K562 (cell line): ENCODE measurements at regions not wholly inside any gene's neighbourhood (a gene's known extent, or its start where the extent isn't known, plus 50 kb on each side); places are given as distances from the start of the nearest gene placed in this dataset.

ENCODE experiments used
- ATAC-seq: fragments of 200-7000 bp; cut with Tn5 transposase; 3 replicates; pipeline ENCODE4 v1.9.1; 2020; ENCODE audit warnings: moderate library complexity
- BruUV-seq: library from RNA; stranded (reverse); fragments of 400-500 nt; replicated peaks from 2 replicates; lab custom pipeline; 2021; lab: Mats Ljungman, UMichigan
- CTCF ChIA-PET: fragments of 300-600 bp; formaldehyde crosslinking; extraction: SDS; loops from one replicate; lab custom pipeline; 2021; ENCODE audit warnings: low intra/inter-chr PET ratio; lab: Yijun Ruan, JAX
- POLR2A ChIA-PET: fragments of 300-600, 350-650 bp; sonication (Branson Sonifier 250); formaldehyde crosslinking; extraction: SDS; loops from one replicate; lab custom pipeline; 2021; ENCODE audit warnings: antibody characterized with exemption, inconsistent platforms; lab: Yijun Ruan, JAX
- DNase-seq, 4 experiments: peaks; one replicate each; pipeline versions ENCODE4 v3.0.0 to v3.0.0-alpha.2; 2011 to 2018; ENCODE audit warnings: low spot score in 3 of 4, mixed read lengths in 3 of 4; ENCODE audit errors: extremely low read depth in 1 of 4
- FAIRE-seq: peaks from 2 replicates; lab custom pipeline; 2011; peaks lifted over from hg19 to GRCh38; lab: Jason Lieb, UNC
- H2AFZ ChIP-seq: 2 replicates; pipeline ENCODE4 v1.6.0; 2011; ENCODE audit warnings: low read depth, low read length, control low read depth, inconsistent platforms
- H3K27ac ChIP-seq: fragments of 200-600 bp; 3 replicates; pipeline ENCODE4 v1.8.0; 2011; ENCODE audit warnings: low read depth, mild to moderate bottlenecking, control low read depth, inconsistent platforms, low read length, moderate library complexity, mixed read lengths; ENCODE audit errors: extremely low read depth
- H3K27me3 ChIP-seq, 2 experiments: fragments of 300-600 bp in 1 of 2; 2 replicates in 1 of 2; 3 replicates in 1 of 2; pipeline versions ENCODE4 v1.6.0 to v1.8.0; 2011; ENCODE audit warnings: inconsistent platforms in 2 of 2, low read length in 2 of 2, mild to moderate bottlenecking in 1 of 2, mixed read lengths in 1 of 2, moderate library complexity in 1 of 2; ENCODE audit not compliant: control insufficient read depth in 2 of 2, insufficient read depth in 2 of 2
- H3K36me3 ChIP-seq: fragments of 300-600 bp; 3 replicates; pipeline ENCODE4 v1.8.0; 2011; ENCODE audit warnings: mild to moderate bottlenecking, low read length, inconsistent platforms; ENCODE audit not compliant: control insufficient read depth, insufficient read depth
- H3K4me1 ChIP-seq, 2 experiments: fragments of 200-600 bp in 1 of 2; replicated peaks in 1 of 2; 2 replicates in 1 of 2; 3 replicates in 1 of 2; pipeline versions ENCODE4 v1.5.1 to v1.8.0; 2011; ENCODE audit warnings: inconsistent platforms in 2 of 2, low read length in 2 of 2, mild to moderate bottlenecking in 1 of 2, mixed read lengths in 1 of 2, moderate library complexity in 1 of 2; ENCODE audit not compliant: control insufficient read depth in 2 of 2, insufficient read depth in 2 of 2
- H3K4me2 ChIP-seq: 2 replicates; pipeline ENCODE4 v1.6.1; 2011; ENCODE audit warnings: low read length, control low read depth, inconsistent platforms, mixed read lengths; ENCODE audit not compliant: insufficient read depth
- H3K4me3 ChIP-seq: fragments of 200-600 bp; sonication (generic), shearing (Covaris generic); 2 replicates; pipeline ENCODE4 v1.5.1; 2016; ENCODE audit warnings: control low read depth, inconsistent platforms
- H3K79me2 ChIP-seq: fragments of 200-600 bp; 3 replicates; pipeline ENCODE4 v1.8.0; 2011; ENCODE audit warnings: low read length, inconsistent platforms; ENCODE audit not compliant: control insufficient read depth, insufficient read depth
- H3K9ac ChIP-seq, 2 experiments: 2 replicates each; pipeline versions ENCODE4 v1.6.0 to v1.6.1; 2011; ENCODE audit warnings: low read depth in 2 of 2, low read length in 2 of 2, control low read depth in 1 of 2, inconsistent platforms in 1 of 2, mild to moderate bottlenecking in 1 of 2, mixed read lengths in 1 of 2; ENCODE audit not compliant: insufficient read depth in 1 of 2
- H3K9me1 ChIP-seq: one replicate; pipeline ENCODE4 v1.6.0; 2011; ENCODE audit warnings: inconsistent platforms, mild to moderate bottlenecking, low read length, moderate library complexity; ENCODE audit not compliant: control insufficient read depth, insufficient read depth
- H3K9me3 ChIP-seq: replicated peaks from 2 replicates; pipeline ENCODE4 v1.5.1; 2011; ENCODE audit warnings: low read depth, low read length, inconsistent platforms; ENCODE audit not compliant: control insufficient read depth, insufficient read depth
- H4K20me1 ChIP-seq: replicated peaks from 2 replicates; pipeline ENCODE4 v1.6.1; 2011; ENCODE audit warnings: low read length, inconsistent platforms, mixed read lengths; ENCODE audit not compliant: control insufficient read depth, insufficient read depth
- CREB1 ChIP-seq, 2 experiments: sonication (generic) in 1 of 2; formaldehyde crosslinking in 1 of 2; IDR thresholded peaks; 2 replicates each; pipeline versions ENCODE4 v1.6.1 to v1.8.0; 2012 to 2022; ENCODE audit warnings: inconsistent platforms in 1 of 2, mild to moderate bottlenecking in 1 of 2, missing genetic modification reagents in 1 of 2, moderate library complexity in 1 of 2
- CUX1 ChIP-seq: fragments of 200-800 bp; sonication (Bioruptor generic); IDR thresholded peaks from 2 replicates; pipeline ENCODE4 v1.6.1; 2016; ENCODE audit warnings: missing genetic modification characterization, missing compliant biosample characterization
- FOXA3 ChIP-seq, 2 experiments: fragments of 450-650 bp in 1 of 2; sonication (generic) in 1 of 2; formaldehyde crosslinking; IDR thresholded peaks in 1 of 2; conservative IDR thresholded peaks in 1 of 2; 2 replicates each; pipeline versions ENCODE4 v1.4.0 to v1.8.0; 2020 to 2022; ENCODE audit warnings: mild to moderate bottlenecking in 2 of 2, missing genetic modification reagents in 1 of 2
- HCFC1 ChIP-seq: IDR thresholded peaks from 2 replicates; pipeline ENCODE4 v1.6.1; 2012; ENCODE audit warnings: low read depth, low read length, improper control_type of control experiment
- IRF9 ChIP-seq: fragments of 450-650 bp; IDR thresholded peaks from 2 replicates; pipeline ENCODE4 v1.6.1; 2016; ENCODE audit warnings: missing biosample characterization, missing genetic modification characterization
- POLR3A ChIP-seq: IDR thresholded peaks from 2 replicates; pipeline ENCODE4 v1.6.1; 2011; ENCODE audit warnings: borderline replicate concordance, mild to moderate bottlenecking, moderate library complexity; ENCODE audit not compliant: insufficient read length, insufficient read depth; ENCODE audit errors: extremely low read depth
- SMAD3 ChIP-seq: fragments of 450-650 bp; formaldehyde crosslinking; conservative IDR thresholded peaks from 2 replicates; pipeline ENCODE4 v1.4.0; 2020; ENCODE audit warnings: mild to moderate bottlenecking
- ZC3H4 ChIP-seq: sonication (generic); formaldehyde crosslinking; IDR thresholded peaks from 2 replicates; pipeline ENCODE4 v1.9.0; 2021; ENCODE audit warnings: missing genetic modification reagents, borderline replicate concordance
- ZNF175 ChIP-seq: fragments of 200-800 bp; sonication (Bioruptor generic); IDR thresholded peaks from 2 replicates; pipeline ENCODE4 v1.6.1; 2016; ENCODE audit warnings: low read depth, mild to moderate bottlenecking, missing genetic modification characterization, missing compliant biosample characterization
- ZNF311 ChIP-seq: fragments of 250-450 bp; sonication (Bioruptor Pico); IDR thresholded peaks from 2 replicates; pipeline ENCODE4 v1.4.0; 2020; ENCODE audit warnings: mild to moderate bottlenecking, moderate library complexity
- ZNF717 ChIP-seq: fragments of 250-450 bp; sonication (Bioruptor Pico); IDR thresholded peaks from 2 replicates; pipeline ENCODE4 v1.5.0; 2021
- WGBS: fragments of 100-300 bp; shearing (Covaris generic); methylation state at CpG from one replicate; pipeline ENCODE4 v1.1.6; 2016; ENCODE audit warnings: low coverage, mixed read lengths; ENCODE audit not compliant: insufficient coverage; ENCODE audit errors: missing lambda C conversion rate; 5-methylcytosine and 5-hydroxymethylcytosine counted together
- in situ Hi-C: fragments of 300-500 bp; cut with MboI; formaldehyde crosslinking; loops from 4 replicates; pipeline ENCODE4 v1.15.0; 2018; ENCODE audit warnings: inconsistent platforms, mixed read lengths
- intact Hi-C: fragments of 100-400 bp; cut with micrococcal nuclease; formaldehyde crosslinking; loops from 2 replicates; pipeline ENCODE4 v1.14.2; 2022
- TF ChIP-seq, protein P1 (sequence below): sonication (generic); formaldehyde crosslinking; IDR thresholded peaks from 2 replicates; pipeline ENCODE4 v1.8.0; 2022; ENCODE audit warnings: mild to moderate bottlenecking, missing genetic modification reagents
- TF ChIP-seq, protein P2 (sequence below): IDR thresholded peaks from 2 replicates; pipeline ENCODE4 v1.6.1; 2012; ENCODE audit warnings: low read depth, low read length, improper control_type of control experiment, borderline replicate concordance

DNA sequence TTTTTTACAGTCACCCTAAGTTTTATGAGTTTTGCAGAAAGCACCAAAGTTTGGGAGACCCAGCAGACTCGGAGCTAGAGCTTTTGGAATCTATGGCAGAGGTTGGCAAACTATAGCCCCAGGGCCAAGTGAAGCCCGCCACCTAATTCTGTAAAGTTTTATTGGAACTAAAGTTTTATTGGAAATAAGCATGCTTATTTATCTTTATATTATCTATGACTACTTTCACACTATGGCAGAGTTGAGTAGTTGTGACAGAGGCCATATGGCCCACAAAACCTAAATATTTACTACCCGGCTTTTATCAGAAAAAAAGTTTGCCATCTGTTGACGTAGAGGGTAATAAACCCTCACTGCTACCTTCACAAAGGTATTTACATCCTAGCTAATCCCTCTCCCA lies 267.6 kb downstream of the GPAM start:
- Histone ChIP-seq H3K27ac (no peak overlapping the region), H3K4me3 (no peak overlapping the region), H3K4me1 (no peaks in the 10 kb centered on the region), H3K4me2 (no peak overlapping the region), H4K20me1 (no peaks in the 10 kb centered on the region), H3K79me2 (no peaks in the 10 kb centered on the region), H2AFZ (no peak overlapping the region), H3K9me3 (no peaks in the 10 kb centered on the region), H3K9ac (no peak overlapping the region), H3K36me3 (no peaks in the 10 kb centered on the region), H3K9me1 (no peaks in the 10 kb centered on the region), H3K27me3 (no peaks in the 10 kb centered on the region)
- in situ Hi-C loops: no loop called here
- intact Hi-C loops: no loop called here
- no TSS peak for BruUV-seq
- FAIRE-seq: no peak
- WGBS: 0% methylated on average over 3 of the region's 4 CpGs
- ATAC-seq: no peak
- DNase-seq: no peak
- POLR2A ChIA-PET: no interaction called here
- CTCF ChIA-PET: no interaction called here
- TF ChIP-seq SMAD3 (no peak), IRF9 (tag) (no peak), FOXA3 (CRISPR knock-in tag; conservative IDR thresholded peaks at IDR 0.05 in 1 of 2, IDR thresholded peaks at IDR 0.05 in 1 of 2) (no peak), POLR3A (no peak), CREB1 (IDR thresholded peaks at IDR 0.05) (no peak), CREB1 (CRISPR knock-in tag; IDR thresholded peaks at IDR 0.05) (no peak), ZNF717 (CRISPR knock-in tag) (no peak), ZNF175 (CRISPR knock-in tag) (no peak), HCFC1 (no peak), CUX1 (CRISPR knock-in tag) (no peak), ZNF311 (no peak), ZC3H4 (CRISPR knock-in tag) (no peak)
- TF ChIP-seq, protein P1, sequence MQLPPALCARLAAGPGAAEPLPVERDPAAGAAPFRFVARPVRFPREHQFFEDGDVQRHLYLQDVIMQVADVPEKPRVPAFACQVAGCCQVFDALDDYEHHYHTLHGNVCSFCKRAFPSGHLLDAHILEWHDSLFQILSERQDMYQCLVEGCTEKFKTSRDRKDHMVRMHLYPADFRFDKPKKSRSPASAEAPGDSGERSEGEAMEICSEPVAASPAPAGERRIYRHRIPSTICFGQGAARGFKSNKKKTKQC (CRISPR knock-in tag): no peak
- TF ChIP-seq, protein P2, sequence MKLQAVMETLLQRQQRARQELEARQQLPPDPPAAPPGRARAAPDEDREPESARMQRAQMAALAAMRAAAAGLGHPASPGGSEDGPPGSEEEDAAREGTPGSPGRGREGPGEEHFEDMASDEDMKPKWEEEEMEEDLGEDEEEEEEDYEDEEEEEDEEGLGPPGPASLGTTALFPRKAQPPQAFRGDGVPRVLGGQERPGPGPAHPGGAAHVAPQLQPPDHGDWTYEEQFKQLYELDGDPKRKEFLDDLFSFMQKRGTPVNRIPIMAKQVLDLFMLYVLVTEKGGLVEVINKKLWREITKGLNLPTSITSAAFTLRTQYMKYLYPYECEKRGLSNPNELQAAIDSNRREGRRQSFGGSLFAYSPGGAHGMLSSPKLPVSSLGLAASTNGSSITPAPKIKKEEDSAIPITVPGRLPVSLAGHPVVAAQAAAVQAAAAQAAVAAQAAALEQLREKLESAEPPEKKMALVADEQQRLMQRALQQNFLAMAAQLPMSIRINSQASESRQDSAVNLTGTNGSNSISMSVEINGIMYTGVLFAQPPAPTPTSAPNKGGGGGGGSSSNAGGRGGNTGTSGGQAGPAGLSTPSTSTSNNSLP: no peak
